NCI-H1105 treated with DMSO at 0.1 percent for 48 hours (cell line): ENCODE measurements at regions not wholly inside any gene's neighbourhood (a gene's known extent, or its start where the extent isn't known, plus 50 kb on each side); places are given as distances from the start of the nearest gene placed in this dataset.
A peak's percentile ranks its signal among the peaks of the same experiment; 100 is the strongest.
"Not testable (repeated sequence)": the region's sequence is repeated elsewhere in the genome, so short reads cannot be mapped to it uniquely, and the experiment has no call there.

ENCODE experiments used
- DNase-seq: peaks from one replicate; lab custom pipeline; 2025; lab: John Stamatoyannopoulos, UW

DNA sequence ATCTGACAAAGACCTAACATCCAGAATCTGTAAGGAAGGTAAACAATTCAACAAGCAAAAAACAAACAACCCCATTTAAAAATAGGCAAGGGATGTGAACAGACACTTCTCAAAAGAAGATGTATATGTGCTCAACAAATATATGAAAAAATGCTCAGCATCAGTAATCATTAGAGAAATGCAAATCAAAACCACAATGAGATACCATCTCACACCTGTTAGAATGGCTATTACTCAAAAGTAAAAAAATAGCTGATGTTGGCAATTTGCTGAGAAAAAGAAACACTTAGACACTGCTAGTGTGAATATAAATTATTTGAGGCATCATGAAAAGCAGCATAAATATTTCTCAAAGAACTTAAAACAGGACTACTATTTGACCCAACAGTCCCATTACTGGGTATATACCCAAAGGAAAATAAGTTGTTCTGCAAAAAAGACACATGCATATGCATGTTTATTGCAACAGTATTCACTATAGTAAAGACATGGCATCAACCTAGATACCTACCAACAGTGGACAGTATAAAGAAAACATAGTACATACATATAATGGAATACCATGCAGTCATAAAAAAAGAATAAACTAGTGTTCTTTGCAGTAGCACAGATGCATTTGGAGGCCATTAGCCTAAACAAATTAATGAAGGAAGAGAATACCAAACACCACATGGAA lies 980.1 kb downstream of the KCNMA1 start:
- no peak for DNase-seq

DNA sequence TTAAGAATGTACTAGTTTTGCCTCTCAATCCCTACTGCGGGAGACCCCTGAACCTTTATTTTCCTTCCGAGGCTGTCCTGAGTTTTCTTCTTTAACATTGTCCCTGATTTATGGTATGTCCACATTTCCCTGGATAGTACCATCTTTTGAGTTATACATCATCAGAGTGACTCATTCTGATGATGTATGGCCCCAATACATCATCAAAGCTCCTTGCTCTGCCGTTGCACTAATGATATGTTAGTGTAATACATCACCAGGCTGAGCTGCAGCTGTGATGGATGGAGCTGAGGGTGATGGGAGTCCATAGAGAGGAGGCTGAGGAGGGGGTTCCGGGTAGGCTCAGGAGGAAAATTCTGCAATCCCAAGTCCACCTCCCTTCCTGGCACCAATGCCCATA lies 986.5 kb downstream of the KCNMA1 start:
- DNase-seq: no peak

DNA sequence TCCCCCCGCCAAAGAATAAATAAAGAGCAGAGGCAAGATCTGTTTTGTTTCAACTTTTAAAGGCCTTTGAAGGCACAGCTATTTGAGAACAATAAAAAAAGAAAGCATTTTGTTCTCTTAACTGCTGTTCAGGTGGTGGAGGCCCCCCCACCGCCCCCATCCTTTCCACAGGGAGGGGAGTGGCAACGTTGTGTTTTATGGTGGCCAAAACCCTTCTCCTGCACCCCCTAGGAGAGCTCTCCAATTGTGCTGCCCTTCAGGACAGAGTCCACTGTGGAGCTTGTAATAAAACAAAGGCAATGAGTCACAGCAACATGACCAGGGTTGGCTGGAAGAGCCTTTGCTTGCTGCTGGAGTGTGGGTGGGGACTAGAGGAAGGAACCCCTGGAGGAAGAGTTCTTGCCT lies 987.9 kb downstream of the KCNMA1 start:
- DNase-seq: no peak

DNA sequence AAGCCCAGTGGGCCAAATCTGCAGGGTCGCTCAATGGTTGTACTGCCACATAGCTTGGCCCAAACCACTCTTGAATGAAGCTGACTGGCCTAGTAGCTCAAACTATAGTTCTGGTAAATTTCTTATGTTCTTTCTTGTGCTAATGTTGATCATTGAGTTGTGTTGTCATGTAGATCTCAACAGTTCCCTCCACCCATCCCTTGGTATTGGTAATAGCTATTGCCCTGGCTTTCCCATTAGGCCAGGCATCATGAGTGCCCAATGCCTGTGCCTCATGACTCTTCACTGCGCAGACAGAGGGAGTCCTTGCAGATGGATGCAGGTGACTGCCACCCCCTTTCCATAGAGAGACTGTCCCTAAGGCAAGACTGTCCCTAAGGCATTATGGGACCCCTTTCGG lies 988.4 kb downstream of the KCNMA1 start:
- DNase-seq: no peak

DNA sequence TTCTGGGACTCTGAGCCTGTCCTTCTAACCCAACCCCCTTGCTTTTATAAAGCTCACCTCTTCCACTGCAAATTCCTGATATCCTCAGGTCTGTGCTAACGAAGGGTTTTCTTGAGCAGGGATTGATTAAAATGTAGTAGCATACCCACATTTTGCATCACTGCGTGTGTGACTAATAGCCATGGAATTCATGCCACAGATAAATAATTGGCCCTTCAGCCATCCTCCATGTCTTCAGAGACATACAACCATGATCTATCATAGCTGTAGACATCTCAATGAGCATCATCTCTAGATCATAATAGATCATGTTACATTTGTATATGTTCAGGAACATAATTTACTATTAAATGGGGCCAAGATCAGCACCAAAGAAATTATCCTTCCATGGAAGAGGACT lies 990.3 kb downstream of the KCNMA1 start:
- no peak for DNase-seq

DNA sequence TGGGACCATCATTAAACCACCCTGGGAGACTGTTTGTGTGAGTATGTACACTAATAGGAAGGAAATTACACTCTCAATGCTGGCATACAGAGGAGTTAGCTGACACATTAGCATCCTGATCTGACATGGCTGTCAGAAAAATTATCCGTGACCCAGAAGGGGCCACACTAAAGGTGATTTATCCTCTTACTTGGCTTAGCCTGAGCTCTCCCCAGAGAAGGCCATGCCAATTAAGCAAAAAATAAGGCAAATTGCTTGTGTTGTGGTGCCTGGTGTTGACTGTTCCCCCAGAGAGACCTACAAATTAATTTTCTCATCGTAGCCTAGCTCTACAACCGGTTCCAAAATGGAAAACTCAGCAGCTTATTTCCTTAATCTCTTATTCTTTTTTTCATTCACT lies 992.3 kb downstream of the KCNMA1 start:
- DNase-seq: no peak

DNA sequence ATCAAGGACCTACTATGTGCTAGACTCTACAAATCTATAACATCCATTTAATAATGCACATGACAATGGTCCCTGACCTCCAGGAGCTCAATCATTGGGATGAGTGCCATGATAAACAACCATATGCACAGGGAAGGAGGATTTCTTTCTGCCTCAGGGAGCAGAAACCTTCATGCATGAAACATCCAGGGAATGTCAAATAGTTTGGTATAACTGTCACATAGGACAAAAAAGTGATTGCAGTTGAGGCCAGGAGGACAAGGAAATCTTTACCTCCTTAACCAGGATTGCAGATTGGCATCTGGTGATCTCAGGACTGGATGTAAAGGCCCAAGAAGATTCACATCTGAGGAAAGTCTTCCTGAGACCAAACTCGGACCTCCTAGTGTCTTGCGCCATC lies 993.1 kb downstream of the KCNMA1 start:
- no peak for DNase-seq

DNA sequence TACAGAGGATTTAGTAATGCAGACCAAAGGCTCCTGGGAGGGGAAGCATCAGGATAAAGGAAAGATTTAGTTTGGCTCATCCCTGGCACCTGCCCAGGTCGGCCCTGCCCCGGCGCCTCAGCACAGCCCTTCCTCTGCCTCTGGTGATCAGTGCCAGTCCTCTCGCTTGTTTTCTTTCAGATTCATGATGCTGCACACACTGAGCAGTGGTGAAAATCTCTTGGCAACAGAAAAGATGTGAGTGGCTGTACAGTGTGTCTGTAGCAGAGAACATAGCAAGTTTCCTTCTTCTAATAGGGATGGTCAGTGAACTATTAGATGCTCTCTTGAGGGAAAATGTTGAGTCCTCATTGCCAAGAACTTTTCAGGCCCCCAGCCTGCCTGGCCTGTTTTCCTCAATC lies 994.1 kb downstream of the KCNMA1 start:
- no peak for DNase-seq

DNA sequence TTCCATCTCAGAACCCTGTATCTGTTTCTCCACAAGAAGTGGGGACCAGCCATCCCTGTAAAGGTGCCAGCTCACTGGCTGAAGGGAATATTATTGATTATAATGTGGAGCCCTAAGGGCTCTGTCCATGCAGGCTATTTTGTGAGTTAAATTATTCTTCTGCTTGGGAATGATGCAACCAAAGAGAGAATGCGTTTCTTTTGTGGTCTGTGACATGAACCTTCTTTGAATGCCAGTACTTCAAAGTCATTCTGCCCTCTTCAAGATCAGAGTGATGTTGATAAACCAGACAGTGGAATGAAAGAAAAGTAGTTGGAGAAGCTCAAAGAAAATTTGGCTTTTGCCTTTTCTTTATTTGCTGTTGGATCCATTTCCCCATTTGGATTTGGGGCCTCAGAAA lies 995.2 kb downstream of the KCNMA1 start:
- no peak for DNase-seq

DNA sequence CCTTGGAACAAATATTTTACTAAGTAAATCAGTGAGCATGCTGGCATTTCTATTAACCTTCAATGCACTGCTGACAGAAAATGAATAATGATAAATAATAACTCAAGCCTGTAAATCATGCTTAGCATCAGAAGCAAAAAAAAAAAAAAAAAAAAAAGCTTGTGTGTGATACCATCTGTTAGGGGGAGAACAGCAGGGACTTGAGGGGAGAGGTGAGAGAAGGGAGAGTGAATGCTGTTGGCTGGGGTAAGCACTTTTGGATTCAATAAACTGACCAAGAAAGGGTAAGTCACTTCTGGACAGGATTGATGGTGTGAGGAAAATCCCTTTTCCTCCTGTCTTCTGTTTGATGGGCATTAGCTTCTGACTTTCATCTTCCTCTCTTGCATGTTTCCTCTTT lies 996.4 kb downstream of the KCNMA1 start:
- DNase-seq: no peak

DNA sequence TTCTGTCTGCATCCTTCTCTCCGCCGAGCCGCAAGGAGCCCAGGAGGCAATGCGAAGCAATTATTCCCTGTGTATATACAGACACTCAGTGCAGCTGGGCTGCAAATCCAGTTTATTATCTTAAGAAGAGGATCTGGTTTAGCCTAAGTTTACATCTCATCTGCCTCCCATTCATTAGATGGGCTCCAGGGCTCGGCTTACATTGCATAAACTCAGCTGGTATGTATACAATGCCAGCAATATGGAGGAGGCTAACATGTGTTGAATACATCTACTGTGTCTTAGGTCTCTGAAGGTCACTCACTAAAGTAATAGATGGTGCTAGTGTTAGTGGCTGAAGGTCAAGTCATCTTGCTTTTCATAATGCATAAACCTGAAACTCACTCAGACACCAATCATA lies 996.8 kb downstream of the KCNMA1 start:
- no peak for DNase-seq

DNA sequence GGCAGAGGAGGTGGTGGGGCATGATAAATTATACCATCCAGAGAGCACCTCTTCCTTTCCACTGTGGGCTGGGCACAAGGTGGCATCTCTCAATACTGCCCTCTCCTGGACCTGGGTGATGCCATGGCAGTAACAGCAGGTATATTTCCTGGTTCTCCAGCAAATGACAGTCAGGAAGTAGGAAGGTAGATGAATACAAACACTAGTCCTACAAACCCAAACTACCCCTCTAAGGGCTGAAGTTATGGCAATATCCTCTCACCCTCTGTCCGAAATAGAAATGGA lies 1004.9 kb downstream of the KCNMA1 start:
- DNase-seq: peak; percentile 60

DNA sequence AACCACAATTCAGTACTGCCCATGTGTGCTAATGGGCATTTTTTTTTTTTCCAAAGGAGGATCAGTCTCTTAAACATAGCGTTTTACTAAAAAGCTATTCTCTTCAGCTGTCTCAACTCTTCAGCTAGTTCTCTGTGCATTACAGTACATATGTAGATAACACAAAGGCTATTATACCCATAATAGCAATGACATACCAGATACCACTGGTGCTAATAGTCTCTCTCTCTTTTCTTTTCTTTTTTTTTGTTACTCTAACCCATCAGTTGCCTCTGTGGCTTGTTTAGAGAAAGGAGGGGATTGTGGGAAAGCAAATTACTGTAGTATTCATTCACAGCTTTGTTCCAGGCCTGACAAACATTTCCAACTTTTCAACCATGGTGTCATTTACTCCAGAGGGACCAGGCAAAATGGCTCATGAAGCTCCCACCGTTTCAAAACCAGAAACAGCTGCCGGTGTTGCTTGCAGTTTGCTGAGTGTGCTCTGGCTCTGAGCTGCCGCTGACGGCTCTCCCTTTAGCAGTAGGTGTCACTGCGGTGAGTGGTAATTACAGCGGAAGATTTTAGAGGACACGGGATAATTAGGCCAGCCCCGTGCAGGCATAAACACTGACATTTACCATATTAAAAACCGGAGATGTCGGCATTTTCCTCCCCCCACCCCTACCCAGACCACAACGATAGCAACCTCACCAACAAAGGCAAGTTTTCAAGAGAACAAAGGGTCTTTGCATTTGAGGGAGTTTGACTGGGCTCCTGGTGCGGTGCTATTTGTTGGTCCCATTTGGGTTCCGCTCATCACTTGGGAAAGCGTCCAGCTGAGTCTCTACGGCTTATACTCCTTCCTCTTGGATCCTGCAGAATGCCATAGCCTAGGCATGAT lies 1005.5 kb downstream of the KCNMA1 start:
- DNase-seq: peak; percentile 56

DNA sequence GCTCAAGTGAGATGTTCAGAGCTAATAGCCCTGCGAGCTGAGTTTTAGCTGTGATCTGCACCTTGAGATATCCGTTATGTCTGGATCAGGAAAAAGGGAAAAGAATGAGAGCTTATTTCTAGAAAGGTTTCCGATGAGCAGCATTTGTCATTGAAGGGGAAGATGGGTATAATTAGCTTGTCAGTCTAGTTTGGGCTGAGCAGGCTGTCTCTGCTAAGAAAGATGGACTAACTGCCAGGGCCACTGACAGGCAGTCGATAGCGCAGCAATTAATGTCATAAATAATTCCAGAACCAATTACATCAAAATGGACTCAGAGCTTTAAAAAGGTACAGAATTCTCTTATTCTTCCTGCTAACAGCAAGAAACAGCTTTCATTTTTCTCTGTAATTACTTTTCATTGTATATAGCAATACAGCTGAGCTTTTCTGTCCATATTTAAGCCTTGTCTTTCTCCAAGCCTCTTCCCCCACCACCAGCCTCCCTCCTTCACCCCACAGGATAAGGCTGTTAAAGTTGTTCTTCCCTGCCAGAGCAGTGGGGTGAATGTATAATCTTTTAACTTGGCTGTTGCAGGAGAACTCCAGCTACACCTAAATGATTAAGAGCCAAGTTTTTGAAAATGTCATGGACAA lies 1006.5 kb downstream of the KCNMA1 start:
- DNase-seq: no peak

DNA sequence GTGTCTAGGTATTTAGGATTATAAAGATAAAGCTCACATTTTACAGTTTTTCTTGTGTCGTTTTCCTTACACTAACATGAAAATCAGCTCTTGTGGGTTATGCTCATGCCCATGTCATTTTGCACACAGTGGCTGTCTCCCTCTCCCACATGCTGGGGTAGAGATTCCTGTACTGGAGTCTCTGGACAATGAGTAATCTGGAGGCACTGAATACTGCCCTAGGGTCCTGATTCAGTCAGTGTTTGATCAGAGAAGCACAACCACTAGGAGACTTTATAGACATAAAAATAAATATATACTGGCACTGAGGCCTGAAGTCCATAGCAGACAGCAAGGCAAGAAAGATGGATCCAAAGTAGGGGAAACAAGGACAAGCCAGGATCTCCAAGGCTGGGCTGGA lies 1008.8 kb downstream of the KCNMA1 start:
- DNase-seq: no peak

DNA sequence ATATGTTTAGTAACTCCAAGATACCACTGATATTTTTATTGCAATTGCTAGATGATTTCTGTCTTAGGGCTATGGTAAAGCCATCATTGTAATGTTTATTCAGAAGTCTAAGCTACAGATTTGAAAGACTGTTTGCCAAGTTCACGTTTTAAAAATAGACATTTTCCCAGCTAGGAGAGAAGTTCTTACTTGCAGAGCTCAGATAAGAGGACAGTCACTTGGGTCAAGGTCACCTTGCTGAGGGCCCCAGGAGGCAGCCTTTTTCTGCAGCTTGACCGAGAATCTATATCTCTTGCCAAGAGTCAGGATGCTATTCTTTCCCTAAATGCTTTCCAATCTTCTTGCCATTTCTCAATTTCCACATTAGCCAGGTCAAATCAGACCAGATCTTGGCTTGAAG lies 1011.2 kb downstream of the KCNMA1 start:
- no peak for DNase-seq

DNA sequence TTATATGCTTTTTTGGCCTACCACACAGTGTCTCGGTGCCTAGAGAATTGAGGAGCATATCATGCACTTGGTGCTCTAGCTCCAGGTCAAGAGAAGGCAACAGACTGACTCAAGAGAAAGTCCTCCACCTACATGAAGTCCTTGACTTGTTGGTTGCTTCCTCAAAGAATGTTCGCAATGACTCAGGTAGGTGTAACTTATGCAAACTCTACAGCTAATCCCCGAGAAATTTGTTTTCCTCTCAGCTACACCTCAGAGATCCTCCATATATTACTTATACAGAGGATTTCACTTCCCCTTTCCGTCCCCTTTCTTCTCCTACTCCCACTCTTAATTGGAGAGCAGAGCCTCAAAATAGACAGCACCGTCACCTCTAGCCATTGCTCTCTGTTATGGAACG lies 1013.1 kb downstream of the KCNMA1 start:
- DNase-seq: no peak

DNA sequence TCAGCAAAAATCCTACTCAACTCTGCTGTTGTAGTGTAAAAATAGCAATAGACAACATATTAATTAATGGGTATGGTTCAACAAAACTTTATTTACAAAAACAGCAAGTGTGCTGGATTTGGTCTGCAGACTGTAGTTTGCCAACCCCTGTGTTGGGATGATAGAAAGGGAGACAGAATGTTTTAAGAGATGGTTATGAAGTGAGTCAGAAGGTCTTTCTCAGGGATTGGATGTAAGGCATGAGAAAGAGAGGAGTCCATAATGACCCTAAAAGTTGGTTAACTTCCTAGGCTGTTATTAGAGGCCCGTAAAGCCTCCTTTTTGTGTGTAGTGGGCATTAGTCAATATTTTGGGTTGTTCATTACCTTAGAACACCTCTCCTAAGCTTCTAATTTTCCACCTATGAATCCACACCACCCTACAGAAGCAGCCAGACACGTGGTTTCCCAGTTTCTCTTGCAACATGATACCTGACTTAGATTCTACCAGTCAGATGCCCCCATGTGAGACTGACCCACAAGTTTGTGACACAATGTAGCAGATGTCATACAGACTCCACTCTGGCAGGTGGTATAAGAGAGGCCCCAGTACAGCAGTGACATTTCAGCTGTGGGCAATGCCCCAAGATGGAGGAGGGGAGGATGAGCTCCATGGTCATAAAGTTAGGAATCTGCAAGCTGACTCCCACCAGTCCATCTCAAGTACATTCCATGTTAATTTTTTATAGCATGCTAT lies 1015.6 kb downstream of the KCNMA1 start:
- no peak for DNase-seq

DNA sequence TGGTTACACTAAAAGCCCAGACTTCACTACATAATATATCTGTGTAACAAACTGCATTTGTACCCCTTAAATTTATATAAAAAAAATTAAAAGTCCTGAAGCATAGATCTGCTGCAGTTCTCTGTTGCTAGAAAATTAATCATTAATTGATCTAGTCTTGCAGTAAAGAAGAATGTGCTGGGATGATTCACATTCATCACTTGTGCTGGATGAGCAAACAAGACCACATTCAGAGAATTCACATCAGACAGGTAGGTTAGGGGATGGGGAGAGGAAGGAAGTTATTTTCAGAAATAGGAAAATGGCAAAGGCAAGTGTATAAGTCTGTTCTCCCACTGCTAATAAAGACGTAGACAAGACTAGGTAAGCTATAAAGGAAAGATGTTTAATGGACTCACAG lies 1019.0 kb downstream of the KCNMA1 start:
- no peak for DNase-seq

DNA sequence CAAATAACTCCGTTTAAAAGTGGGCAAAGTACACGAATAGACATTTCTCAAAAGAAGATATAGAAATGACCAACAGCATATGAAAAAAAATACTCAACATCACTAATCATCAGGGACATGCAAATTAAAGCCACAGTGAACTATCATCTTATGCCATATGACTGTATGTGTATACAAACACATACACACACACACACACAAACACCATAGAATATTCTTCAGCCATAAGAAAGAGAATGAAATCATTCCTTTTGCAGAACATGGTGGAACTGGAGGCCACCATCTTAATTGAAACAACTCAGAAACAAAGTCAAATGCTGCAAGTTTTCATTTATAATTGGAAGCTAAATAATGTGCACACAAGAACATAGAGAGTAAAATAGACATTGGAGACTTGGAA lies 1019.4 kb downstream of the KCNMA1 start:
- no peak for DNase-seq

DNA sequence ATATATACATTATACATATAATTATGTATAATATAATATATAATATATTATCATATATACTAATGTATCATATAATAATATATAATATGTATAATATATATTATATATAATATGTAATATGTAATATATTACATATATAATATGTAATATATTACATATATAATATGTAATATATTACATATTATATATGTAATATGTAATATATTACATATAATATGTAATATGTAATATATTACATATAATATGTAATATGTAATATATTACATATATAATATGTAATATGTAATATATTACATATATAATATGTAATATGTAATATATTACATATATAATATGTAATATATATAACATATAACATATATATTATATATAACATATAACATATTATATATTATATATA lies 1020.9 kb downstream of the KCNMA1 start:
- DNase-seq: not testable (repeated sequence)

DNA sequence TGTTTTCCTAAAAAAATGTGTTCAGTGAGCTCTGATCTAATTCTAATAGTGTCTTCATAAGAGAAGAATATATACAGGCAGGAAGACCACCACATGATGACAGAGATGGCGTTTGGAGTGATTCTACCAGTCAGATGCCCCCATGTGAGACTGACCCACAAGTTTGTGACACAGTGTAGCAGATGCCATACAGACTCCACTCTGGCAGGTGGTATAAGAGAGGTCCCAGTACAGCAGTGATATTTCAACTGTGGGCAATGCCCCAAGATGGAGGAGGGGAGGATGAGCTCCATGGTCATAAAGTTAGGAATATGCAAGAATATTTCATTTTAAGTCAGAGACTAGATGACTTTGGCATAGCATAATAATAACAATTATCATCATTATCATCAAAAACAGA lies 1022.6 kb downstream of the KCNMA1 start:
- DNase-seq: no peak
